Lower leg skin (tissue), 3 donors: ENCODE measurements at regions not wholly inside any gene's neighbourhood (a gene's known extent, or its start where the extent isn't known, plus 50 kb on each side); places are given as distances from the start of the nearest gene placed in this dataset.

Experiments
- POLR2A ChIP-seq, 2 donors: fragments of 450-650 bp; IDR thresholded peaks; one replicate each; pipeline ENCODE4 v1.6.1; 2016 to 2017; ENCODE audit warnings: antibody characterized with exemption in 2 of 2, mild to moderate bottlenecking in 1 of 2, moderate library complexity in 1 of 2
- TF ChIP-seq, protein P1 (sequence below), 3 donors: fragments of 450-650 bp; IDR thresholded peaks; one replicate each; pipeline ENCODE4 v1.5.1; 2016; ENCODE audit warnings: antibody characterized with exemption in 3 of 3, mild to moderate bottlenecking in 3 of 3, moderate library complexity in 2 of 3

- TF ChIP-seq, protein P1, sequence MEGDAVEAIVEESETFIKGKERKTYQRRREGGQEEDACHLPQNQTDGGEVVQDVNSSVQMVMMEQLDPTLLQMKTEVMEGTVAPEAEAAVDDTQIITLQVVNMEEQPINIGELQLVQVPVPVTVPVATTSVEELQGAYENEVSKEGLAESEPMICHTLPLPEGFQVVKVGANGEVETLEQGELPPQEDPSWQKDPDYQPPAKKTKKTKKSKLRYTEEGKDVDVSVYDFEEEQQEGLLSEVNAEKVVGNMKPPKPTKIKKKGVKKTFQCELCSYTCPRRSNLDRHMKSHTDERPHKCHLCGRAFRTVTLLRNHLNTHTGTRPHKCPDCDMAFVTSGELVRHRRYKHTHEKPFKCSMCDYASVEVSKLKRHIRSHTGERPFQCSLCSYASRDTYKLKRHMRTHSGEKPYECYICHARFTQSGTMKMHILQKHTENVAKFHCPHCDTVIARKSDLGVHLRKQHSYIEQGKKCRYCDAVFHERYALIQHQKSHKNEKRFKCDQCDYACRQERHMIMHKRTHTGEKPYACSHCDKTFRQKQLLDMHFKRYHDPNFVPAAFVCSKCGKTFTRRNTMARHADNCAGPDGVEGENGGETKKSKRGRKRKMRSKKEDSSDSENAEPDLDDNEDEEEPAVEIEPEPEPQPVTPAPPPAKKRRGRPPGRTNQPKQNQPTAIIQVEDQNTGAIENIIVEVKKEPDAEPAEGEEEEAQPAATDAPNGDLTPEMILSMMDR (IDR thresholded peaks at IDR 0.05): no peak
- TF ChIP-seq POLR2A (IDR thresholded peaks at IDR 0.05): no peak
Measured at GRCh38 chr4:79211490-79211889, 114.4 kb downstream of the NAA11 start.
